Cardiac muscle cell (in vitro differentiated cells and primary cell): ENCODE measurements at regions not wholly inside any gene's neighbourhood (a gene's known extent, or its start where the extent isn't known, plus 50 kb on each side); places are given as distances from the start of the nearest gene placed in this dataset.
A peak's percentile ranks its signal among the peaks of the same experiment; 100 is the strongest.
"Not testable (repeated sequence)": the region's sequence is repeated elsewhere in the genome, so short reads cannot be mapped to it uniquely, and the experiment has no call there.

Experiments used
- DNase-seq, 2 donors: peaks; one replicate each; pipeline versions ENCODE4 v3.0.0 to v3.0.0-alpha.2; 2010 to 2017; ENCODE audit warnings: low read depth in 1 of 2, low spot score in 1 of 2
- H3K27ac ChIP-seq: fragments of 200-600 bp; sonication (generic); 2 replicates; pipeline ENCODE4 v1.5.1; 2016
- H3K27me3 ChIP-seq: fragments of 200-600 bp; sonication (generic); 2 replicates; pipeline ENCODE4 v1.6.0; 2016; ENCODE audit warnings: control low read depth
- H3K36me3 ChIP-seq: fragments of 200-600 bp; sonication (generic); 2 replicates; pipeline ENCODE4 v1.5.1; 2016; ENCODE audit warnings: control low read depth
- H3K4me1 ChIP-seq: fragments of 200-600 bp; sonication (generic); 2 replicates; pipeline ENCODE4 v1.8.1; 2017; ENCODE audit warnings: low read depth, mild to moderate bottlenecking, mixed run types
- H3K4me3 ChIP-seq: fragments of 200-600 bp; sonication (generic); 2 replicates; pipeline ENCODE4 v1.5.1; 2016; ENCODE audit warnings: mild to moderate bottlenecking
- H3K9me3 ChIP-seq: fragments of 200-600 bp; sonication (generic); 2 replicates; pipeline ENCODE4 v1.5.1; 2017; ENCODE audit warnings: low read depth, mild to moderate bottlenecking, control low read depth
- CTCF ChIP-seq: IDR thresholded peaks from 2 replicates; pipeline ENCODE4 v1.5.1; 2012; ENCODE audit warnings: low read depth, mild to moderate bottlenecking, low read length

DNA sequence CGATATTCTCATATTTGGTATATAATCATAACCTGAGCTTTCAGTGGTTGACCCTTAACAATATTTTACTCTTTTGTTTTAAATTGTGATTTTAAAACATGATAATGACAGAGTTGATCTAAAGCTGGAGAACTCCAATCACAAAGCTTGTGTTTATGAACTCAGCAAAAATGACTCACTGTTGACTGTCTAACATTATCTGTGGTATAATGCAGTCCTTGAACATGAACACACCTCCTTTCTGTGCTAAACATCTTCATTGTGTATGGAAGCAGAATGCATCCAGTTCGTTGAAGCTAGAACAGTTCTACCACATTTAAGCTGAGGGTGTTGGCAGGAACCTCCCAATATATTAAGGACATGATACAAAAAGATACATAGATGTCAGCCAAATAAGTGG, 1030.2 kb upstream of the SEMA6A start:
- Histone ChIP-seq H3K4me3 (no peak overlapping the region), H3K36me3 (no peaks in the 10 kb centered on the region), H3K27me3 (no peaks in the 10 kb centered on the region), H3K4me1 (no peaks in the 10 kb centered on the region), H3K9me3 (no peaks in the 10 kb centered on the region), H3K27ac (no peak overlapping the region)
- no peak for TF ChIP-seq CTCF
- DNase-seq: no peak

- H3K4me3 ChIP-seq, DNase-seq, H3K27ac ChIP-seq, H3K27me3 ChIP-seq, H3K4me1 ChIP-seq, H3K9me3 ChIP-seq, H3K36me3 ChIP-seq: not testable (repeated sequence)
Measured at GRCh38 chr5:117599811-117600210, 1025.2 kb upstream of the SEMA6A start.

- Histone ChIP-seq H3K36me3 (no peaks in the 10 kb centered on the region), H3K27me3 (no peaks in the 10 kb centered on the region), H3K4me3 (no peak overlapping the region), H3K27ac (no peak overlapping the region), H3K9me3 (no peaks in the 10 kb centered on the region), H3K4me1 (no peaks in the 10 kb centered on the region)
- TF ChIP-seq CTCF: no peak
- DNase-seq: peak in 1 of 2 donors; percentile 74
Measured at GRCh38 chr5:117594166-117594565, 1019.5 kb upstream of the SEMA6A start.

GRCh38 chr5:117590944-117591343, 1016.3 kb upstream of the SEMA6A start:
- no peaks in the 10 kb centered on the region for H3K27me3 ChIP-seq
- H3K4me3 ChIP-seq: no peak overlapping the region
- H3K4me1 ChIP-seq: no peaks in the 10 kb centered on the region
- no peaks in the 10 kb centered on the region for H3K9me3 ChIP-seq
- no peak overlapping the region for H3K27ac ChIP-seq
- peak; percentile 36 for TF ChIP-seq CTCF
- no peaks in the 10 kb centered on the region for H3K36me3 ChIP-seq
- peak; percentile 44 to 48 for DNase-seq

GRCh38 chr5:117588611-117589010, 1014.0 kb upstream of the SEMA6A start:
- DNase-seq: peak in 1 of 2 donors; percentile 14
- Histone ChIP-seq H3K4me1 (no peaks in the 10 kb centered on the region), H3K27me3 (no peaks in the 10 kb centered on the region), H3K36me3 (no peaks in the 10 kb centered on the region), H3K9me3 (no peaks in the 10 kb centered on the region), H3K4me3 (no peak overlapping the region), H3K27ac (no peak overlapping the region)
- TF ChIP-seq CTCF: no peak

- H3K27ac ChIP-seq: no peak overlapping the region
- no peaks in the 10 kb centered on the region for H3K4me1 ChIP-seq
- no peak overlapping the region for H3K4me3 ChIP-seq
- H3K36me3 ChIP-seq: no peaks in the 10 kb centered on the region
- H3K9me3 ChIP-seq: no peaks in the 10 kb centered on the region
- TF ChIP-seq CTCF: no peak
- DNase-seq: no peak
- H3K27me3 ChIP-seq: no peaks in the 10 kb centered on the region
Measured at GRCh38 chr5:117587111-117587510, 1012.5 kb upstream of the SEMA6A start.
